SIG-M5 treated with dmso at 0.1 percent for 504 hours (cell line): ENCODE measurements at regions not wholly inside any gene's neighbourhood (a gene's known extent, or its start where the extent isn't known, plus 50 kb on each side); places are given as distances from the start of the nearest gene placed in this dataset.

Experiments used
- DNase-seq: peaks from one replicate; lab custom pipeline; 2025; ENCODE audit not compliant: unreplicated experiment; lab: John Stamatoyannopoulos, UW

DNA sequence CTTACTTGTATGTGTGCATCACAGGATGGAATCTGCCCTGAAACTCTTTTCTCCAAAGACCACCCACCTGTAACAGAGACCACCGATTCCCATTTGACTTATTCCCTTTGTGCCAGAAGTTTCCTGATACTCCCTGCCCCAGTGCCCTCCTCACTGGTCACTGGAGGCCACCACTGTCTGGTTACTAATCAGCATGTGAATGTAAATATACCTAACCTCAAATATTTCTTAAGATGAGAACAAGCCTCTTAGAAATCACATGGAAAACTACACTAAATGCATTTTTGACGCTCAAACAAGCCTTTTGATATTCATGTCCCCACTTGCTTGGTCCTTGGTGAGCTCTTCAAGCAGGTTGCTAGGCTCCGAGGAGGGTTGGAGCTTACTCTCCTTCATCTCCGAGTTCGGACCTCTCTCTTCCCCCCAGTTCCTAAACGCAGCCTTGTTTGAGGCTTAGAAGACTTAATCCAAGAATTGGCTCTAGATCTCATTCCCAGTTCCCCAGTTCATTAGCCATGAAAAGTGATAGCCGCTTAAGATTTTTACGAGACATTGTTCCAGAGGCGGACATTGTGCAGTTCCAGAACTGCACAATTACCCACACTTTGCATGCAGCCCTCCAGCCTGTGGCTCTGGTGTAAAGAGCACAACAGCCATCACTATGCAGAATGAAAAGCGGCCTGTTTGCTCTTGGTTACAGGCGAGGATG lies 579.2 kb upstream of the PSMD7 start:
- DNase-seq = no peak

GRCh38 chr16:73714976-73715375 lies 581.6 kb upstream of the PSMD7 start:
- DNase-seq = no peak

GRCh38 chr16:73713778-73714495 lies 582.7 kb upstream of the PSMD7 start:
- DNase-seq = no peak

DNA sequence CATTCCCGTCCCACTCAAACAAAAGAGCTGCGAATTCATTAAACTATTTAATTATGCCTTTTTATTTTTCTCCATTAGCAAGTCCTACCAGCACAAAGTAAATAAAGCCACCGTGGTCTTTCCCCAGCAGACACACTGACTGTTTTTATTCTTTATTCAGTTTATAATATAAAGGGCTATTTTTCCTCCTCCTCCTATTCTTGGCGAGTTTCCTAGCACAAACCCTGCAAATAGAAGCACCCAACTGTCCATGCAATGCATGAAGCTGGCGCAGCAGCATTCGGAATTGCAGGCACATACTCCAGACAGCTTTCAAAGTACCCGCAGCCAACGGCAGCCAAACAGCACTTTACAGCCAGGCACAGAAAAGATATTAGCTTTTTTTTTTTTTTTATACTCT lies 583.4 kb upstream of the PSMD7 start:
- DNase-seq = no peak

DNA sequence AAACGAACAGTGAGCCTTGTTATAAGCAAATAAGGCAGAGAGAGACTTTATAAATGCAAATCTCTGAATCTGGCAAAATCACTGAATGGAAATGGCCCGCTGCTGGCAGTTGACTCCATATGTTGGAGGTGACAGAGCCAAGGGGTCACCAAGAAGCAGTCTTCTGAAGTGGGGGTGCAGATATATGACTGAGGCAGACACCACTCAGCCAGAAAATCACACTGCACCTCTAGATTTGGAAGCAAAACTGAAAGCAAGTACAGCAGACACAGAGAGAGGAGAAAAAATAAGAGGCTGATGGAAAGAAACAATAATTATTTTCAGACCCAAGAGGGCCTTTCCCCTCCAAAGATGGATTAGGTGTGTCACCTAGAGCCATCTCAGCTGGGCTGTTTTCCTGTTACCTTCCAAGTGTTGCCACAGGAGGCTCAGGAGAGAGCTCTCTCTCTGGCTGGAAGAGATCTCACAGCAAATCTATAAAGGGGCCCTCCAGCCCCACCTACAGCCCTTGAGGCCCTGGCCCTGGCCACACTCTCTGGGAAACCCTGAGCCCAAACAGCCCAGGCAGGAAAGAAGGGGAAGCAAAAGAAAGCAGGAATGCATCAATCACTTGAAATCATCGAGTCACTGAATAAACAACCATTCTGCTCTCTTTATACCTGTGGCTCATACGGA lies 585.1 kb upstream of the PSMD7 start:
- no peak for DNase-seq

GRCh38 chr16:73710526-73710925 lies 586.1 kb upstream of the PSMD7 start:
- no peak for DNase-seq

GRCh38 chr16:73707863-73708262 lies 588.8 kb upstream of the PSMD7 start:
- no peak for DNase-seq

- DNase-seq = no peak
Observed at GRCh38 chr16:73703891-73704290, 592.7 kb upstream of the PSMD7 start.

GRCh38 chr16:73697336-73697735 lies 599.3 kb upstream of the PSMD7 start:
- DNase-seq = no peak

DNA sequence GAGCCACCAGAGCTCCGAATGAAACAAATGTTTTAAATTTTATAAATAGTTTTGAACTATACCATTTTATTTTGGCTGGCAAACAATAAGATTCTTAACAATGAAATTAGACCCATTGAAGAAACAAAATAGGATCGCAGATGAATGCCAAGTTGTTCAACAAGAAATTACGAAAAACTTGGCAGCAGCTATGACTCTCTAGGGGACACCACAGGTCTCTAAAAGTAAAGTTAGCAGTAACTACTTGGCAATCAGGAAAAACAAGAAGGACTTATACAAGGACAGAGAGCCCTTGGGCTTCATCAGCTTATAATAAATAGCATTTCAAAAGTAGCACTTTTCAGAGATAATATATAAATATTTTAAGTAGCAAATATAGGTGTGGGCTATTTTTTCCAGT lies 603.8 kb upstream of the PSMD7 start:
- DNase-seq = no peak

GRCh38 chr16:73683804-73684203 lies 612.8 kb upstream of the PSMD7 start:
- no peak for DNase-seq

- DNase-seq = no peak
Observed at GRCh38 chr16:73672135-73672534, 624.2 kb upstream of the ZFHX3 start.

DNA sequence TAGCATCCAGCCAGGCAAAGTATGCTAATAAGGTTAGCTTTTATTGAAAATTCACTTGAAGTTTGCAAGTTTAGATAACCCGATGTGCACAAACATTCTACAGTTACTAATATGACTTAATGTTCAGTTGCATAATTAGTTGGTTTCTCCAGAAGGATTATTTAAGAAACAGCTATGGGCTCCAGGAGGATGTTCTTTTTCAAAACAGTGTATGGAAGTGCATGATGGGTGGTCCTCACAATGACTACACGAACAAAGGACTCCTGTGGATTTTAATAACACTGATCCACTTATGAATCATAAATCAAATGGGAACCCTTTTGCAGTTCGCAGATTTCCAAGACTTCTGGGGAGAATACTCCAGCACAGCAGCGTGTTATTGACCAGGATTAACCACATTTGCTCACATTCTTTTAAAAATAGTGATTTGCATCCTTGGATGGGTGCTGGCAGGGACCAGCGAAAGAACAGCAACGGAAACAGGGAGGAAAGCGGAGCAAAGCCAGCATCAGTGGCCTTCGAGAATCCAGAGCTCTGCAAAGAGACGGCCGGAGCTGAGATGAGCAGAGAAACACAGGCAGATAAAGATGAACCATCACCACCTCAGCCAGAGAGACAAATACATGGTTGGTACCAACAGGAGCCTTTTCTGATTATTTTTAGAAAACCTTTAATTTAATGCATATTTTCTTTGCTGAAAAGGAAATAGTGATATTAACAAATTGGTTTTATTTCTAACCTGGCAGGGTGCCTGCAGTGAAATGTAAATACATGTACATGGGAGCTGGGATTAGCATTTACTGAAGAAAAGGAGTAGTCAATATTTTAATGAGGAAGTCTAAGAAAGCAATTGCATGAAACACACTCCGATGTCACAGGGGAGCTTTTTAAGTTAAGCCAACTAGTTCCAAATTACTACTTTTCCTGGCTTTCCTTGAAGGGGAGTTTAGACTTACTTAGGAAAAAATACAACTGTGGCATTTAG lies 623.2 kb upstream of the ZFHX3 start:
- no peak for DNase-seq

DNA sequence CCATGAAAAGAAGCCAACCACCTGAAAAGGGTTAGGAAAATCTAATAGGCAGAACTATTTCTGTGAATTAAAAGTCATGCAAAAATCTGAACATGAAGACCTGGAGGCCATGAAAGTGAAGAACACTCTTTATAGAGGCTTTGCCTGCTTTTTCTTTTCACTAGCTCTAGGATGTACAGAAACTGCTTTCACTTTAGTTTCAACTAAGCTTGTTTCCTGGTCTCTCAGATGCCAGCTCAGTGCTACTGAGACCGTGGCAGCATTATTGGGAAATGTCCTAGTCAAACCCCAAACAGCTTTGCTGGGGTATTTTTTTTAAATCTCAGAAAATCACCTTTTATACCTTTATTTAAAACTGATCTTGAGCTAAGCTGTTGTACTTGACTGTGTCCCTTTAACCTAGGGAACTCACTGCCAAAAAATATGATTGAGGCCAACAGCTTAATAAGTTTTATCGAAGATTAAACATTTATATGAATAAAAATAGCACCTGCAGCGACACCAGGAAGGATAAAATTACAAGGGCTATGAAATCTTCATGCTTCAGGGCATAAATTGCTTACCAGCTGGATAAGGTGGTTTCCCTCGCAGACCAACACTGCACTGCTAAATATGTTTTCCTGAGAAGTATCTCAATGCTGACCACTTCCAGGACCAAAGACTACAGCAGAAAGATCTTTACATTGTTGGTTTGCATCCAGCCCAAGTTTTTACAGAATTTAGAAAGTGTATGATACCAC lies 621.8 kb upstream of the ZFHX3 start:
- no peak for DNase-seq

DNA sequence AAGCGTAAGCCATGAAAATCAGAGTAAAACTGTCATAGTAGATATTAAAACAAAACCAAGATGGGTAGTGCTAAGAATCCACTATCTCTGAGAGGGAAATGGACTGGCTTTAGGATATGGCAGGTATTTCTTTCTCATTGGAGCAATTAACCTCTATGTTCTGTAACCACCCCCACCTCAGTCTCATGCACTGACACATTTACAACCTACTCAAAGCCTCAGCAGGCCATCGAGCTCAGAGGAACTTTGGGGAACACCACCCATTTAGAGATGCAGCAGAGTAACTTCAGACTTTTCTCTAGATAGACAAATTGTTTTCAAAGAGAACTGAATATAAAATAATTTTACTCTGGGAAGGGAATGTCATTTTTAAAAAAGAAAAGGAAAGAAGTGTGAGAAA lies 615.8 kb upstream of the ZFHX3 start:
- no peak for DNase-seq

DNA sequence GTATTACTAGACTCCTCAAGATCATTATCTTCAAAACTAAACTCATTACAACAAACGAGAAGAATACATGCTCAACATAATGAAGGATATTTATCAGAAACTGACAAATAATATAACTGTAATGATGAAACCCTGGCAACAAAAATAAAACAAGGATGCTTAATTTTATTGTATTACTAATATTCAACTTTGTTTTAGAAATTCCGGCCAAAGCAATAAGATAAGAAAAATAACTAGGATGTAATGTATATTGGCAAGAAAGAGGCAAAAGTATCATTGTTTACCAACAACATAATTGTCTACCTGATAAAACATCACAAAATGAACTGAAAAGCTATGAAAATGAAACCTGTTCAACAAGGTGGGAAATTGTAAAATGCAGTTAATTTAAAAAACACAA lies 588.3 kb upstream of the ZFHX3 start:
- DNase-seq = no peak

DNA sequence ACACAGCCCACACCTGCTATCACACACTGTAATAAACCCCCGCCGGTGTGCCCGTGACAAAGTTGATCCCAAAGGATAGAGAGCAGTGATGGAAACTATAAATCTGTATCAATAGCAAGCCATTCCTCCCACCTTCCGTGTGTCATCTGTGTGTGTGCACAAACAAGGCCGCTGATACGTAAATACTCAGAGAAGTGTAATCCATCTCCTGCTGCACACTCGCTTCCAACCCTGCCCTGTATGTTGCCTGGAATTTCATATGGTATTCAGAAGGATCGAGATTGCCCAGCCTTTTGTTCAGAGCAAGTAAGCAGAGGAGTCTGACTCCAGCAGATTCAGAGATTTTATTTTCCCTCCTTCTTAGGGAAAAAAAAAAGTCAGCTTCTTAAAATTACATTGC lies 581.1 kb upstream of the ZFHX3 start:
- DNase-seq = no peak

DNA sequence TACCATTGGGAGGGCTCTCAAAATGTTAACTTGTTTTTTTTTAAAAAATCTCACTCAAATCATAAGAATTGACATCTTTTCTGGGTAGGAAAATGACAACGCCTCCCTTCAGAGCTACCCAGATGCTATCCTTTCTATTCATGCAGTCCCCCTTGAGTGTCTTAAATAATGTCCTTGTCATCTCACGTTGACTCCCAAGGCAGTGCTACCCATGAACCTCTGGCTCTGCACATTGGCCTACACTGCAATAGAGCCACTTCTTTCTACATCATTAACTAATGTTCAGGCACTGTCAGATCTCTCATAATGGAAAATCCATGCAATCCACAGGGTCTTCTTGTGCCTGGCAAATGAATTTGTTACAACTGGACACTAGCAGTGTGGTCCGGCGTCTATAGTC lies 569.8 kb upstream of the ZFHX3 start:
- no peak for DNase-seq

- no peak for DNase-seq
Observed at GRCh38 chr16:73616770-73617169, 568.8 kb upstream of the ZFHX3 start.

- DNase-seq = no peak
Observed at GRCh38 chr16:73616166-73616753, 568.3 kb upstream of the ZFHX3 start.
